HG02938 (cell line): ENCODE measurements at regions not wholly inside any gene's neighbourhood (a gene's known extent, or its start where the extent isn't known, plus 50 kb on each side); places are given as distances from the start of the nearest gene placed in this dataset.

ENCODE experiments used
- ATAC-seq: cut with Tn5 transposase; IDR thresholded peaks from one replicate; pipeline ENCODE4 v1.9.1; 2021; ENCODE audit warnings: mild to moderate bottlenecking, moderate library complexity; ENCODE audit not compliant: unreplicated experiment

DNA sequence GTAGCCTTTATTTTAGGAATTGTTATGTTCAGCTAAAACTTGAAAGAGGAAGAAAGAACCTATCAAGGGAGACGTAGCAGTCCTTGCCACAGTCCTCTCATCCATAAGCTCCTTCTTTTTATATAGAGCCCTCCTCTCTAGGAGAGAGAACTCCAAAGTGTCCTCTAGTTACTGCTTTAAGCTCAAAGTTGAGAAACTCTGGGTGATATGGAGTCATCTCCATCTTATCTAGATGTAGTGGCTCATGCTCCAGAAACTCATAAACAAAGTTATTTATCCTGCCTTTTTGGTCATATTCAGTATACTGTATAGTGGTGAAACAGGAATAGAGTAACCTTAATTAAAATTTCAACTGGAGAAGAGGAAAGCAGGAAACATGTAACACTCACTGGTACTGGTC lies 90.4 kb upstream of the ATF7IP start:
- ATAC-seq = no peak

DNA sequence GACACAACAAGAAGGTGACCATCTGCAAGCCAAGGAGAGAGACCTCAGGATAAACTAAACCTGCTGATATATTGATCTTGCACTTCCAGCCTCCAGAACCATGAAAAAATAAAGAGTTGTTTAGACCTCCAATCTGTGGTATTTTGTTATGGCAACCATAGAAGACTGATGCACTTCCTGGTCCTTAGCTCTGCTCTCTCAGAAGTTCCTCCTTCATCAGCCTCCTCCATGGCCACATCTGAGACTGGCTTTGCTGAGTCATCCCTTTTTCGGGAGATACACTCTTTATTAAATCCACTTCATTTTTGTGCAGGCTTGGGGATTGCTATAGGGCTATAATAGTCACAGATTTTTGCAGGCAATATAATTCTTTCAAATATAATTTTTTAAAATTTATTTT lies 89.6 kb upstream of the ATF7IP start:
- no peak for ATAC-seq

DNA sequence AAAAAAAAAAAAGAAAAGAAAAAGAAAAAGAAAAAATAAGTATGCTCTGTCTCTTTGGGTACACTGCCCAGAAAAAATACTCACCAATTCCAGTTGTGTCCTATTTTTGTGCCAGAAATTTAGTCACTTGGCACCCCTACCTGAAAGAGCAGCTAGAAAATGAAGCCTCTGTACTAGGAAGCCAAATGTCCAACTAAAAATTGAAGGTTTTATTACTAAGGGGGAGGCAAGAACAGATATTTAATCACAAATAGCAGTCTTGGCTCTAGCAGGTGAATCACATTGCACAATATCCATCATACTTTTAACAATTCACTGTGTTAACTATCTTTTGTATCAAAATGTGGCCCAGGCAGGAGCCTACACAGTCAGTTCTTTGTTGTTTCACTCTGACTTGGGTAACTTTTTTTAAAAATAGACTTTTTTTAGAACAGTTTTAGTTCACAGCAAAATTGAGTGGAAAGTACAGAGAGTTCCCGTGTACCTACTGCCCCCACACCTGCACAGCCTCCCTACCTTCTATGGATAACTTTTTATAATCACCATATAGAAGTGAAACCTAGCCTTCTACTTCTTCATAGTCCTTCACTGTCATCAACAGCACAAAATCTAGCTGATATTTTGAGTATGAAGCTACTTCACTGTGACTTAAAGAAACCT lies 87.1 kb upstream of the ATF7IP start:
- no peak for ATAC-seq

DNA sequence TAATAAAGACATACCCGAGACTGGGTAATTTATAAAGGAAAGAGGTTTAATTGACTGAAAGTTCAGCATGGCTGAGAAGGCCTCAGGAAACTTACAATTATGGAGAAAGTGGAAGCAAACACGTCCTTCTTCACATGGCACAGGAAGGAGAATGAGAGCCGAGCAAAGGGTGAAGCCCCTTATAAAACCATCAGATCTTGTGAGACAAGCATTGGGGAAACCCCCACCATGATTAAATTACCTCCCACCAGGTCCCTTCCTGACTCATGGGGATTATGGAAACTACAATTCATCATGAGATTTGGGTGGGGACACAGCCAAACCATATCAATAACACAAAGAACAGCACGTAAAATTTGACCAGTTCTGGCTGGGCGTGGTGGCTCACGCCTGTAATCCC lies 85.6 kb upstream of the ATF7IP start:
- ATAC-seq = no peak

DNA sequence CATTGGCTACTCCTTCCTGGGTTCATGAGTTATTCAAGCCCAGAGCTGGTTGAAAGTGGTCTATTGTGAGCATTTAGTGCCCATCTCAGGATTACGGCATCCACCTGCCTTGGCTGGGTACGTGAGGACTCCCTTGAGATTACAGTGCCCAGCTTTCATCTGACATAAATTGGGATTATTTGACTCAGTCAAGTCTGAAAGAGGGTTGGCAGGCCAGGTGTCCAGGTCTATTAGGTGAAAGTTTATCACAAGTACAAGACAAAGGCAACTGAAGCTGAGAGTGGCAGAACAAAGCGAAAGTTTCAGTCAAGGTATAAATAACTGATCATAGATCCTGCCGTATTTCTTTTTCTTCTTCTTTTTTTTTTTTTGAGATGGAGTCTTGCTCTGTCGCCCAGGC lies 84.6 kb upstream of the ATF7IP start:
- no peak for ATAC-seq

DNA sequence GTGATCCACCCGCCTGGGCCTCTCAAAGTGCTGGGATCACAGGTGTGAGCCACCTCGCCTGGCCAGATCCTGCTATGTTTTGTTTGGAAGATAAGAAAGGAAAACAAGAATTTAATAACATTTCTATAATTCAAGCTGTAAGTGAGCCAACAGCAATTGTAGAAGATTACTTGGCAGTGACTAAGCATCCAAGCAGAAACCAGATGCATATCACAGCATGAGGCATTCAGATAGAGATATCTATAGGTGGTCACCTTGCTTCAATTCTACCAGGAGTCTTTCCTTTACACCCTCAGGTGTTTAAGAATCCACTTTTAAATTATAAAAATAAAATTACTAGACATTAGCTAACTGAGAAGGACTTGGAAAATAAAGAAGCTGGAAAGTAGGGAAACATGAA lies 83.9 kb upstream of the ATF7IP start:
- ATAC-seq = no peak

DNA sequence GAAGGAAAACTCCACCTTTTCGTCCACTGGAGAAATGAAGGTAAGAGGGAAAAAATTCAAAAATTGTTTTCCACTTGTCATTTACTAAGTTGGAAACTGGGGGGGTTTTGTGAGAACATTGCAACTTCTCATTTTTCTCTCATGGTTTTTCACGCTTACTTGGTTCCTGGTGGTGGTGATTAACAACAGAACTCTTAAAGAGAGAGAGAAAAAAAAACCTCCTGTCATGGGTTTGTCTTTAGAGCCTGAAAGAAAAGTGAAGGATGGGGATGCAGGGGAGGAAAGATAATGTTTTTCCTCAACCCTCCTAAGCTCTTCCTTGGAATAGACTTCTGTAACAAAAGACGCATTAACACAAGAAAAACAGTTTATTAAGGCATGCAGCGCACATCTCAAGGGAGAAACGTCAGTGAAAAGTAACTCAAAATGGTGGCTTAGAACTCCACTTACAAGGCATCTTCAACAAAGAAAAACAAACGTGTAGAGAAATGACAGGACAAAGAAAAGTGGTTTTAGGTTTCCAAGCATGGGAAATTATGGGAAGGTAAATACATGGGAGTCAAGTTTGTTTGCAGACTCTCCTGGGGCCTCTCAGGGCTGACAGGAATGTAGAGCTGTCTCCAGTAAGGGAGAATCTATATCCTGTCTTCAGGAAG lies 81.9 kb upstream of the ATF7IP start:
- peak; percentile 14 for ATAC-seq

DNA sequence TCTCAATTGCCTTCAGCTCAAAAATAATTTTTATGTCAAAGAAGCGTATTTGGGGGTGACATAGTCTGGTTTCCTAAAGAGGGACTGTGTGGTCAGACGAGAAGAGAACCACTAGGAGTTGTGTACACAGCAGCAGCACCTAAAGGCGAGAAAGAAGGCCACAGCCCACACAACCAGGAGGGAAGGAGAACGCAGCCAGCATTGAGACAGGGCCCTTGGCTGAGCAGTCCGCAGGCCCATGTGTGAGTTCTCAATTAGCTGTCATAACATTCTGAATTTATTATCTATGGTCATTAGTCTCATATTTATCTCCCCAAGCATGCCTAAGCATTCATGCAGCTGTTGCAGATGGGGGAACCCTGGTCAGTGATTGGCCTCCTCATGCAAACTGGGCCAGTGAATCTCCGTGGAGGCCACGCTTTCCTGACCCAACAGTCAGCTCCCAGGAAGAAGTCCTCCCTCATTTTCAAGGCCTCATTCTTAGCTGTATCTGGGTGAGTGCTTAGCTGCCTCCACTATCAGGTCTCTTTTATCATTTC lies 81.2 kb upstream of the ATF7IP start:
- ATAC-seq = peak; percentile 55

DNA sequence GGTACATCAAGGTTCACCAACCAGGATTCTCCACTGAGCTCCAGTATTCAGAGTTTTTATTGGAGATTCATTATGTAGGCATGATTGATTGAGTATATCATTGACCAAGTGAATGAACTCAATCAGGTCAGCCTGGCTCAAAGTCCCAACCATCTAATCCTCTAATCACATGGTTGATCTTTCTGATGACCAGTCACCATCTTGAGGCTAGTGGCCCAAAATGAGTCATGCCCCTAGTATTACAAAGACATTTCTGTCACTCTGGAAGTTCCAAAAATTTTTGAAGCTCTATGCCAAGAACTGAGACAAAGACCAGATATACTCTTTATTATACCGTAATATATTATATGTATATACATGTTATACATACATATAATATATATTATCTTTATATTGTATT lies 75.9 kb upstream of the ATF7IP start:
- no peak for ATAC-seq

DNA sequence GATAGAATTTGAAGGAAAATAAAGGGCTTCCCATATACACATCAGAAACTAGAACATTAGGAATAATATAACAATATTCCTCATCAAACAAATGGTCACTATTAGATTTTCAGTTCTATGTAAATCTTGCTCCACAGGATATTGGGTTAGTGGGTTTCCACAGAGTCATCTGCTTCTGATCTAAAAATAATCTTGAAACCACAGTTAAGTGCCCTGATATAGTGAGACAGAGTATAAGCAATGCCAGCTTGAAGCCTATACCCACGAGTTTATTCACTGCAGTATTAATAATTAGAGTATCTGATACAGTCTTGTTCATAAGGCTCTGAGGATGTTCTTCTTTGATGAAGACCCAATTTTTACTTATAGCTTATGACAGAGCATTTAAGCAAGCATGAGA lies 74.5 kb upstream of the ATF7IP start:
- no peak for ATAC-seq

DNA sequence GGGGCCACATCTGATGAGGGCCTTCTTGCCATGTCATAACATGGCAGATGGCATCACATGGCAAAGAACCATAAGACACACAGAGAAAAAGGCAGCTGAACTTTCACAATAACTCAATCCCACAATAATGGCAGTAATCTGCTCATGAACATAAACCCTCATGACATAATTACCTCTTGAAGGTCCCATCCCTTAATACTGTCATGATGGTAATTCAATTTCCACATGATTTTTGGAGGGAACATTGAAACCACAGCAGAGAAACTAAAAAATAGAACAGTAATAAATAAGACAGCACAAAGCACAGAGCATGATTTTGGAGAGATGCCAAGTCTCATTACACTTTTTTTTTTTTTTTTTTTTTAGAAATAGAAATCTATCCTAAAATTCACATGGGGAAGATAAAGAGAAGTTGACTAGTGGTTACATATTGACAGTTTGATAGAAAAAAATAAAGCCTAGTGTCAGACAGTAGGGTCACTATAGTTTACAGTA lies 61.8 kb upstream of the ATF7IP start:
- no peak for ATAC-seq

DNA sequence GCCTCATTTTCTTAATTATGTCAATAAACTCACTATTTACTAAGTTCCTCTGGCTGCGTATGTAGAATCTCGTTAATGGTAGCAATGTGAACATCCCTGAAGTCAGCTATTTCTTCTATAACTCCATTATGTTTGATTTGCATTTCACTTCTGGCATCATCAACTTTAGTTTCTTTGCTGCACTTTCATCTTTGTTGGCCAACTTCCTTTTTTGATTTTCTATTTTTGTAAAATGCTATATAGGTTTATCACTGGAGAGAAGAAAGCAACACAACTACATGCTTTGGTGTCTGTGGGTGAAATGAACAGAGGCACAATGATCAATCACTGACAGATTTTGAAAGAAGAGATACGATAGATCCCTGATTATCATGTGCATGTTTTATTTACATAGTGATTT lies 58.5 kb upstream of the ATF7IP start:
- no peak for ATAC-seq

DNA sequence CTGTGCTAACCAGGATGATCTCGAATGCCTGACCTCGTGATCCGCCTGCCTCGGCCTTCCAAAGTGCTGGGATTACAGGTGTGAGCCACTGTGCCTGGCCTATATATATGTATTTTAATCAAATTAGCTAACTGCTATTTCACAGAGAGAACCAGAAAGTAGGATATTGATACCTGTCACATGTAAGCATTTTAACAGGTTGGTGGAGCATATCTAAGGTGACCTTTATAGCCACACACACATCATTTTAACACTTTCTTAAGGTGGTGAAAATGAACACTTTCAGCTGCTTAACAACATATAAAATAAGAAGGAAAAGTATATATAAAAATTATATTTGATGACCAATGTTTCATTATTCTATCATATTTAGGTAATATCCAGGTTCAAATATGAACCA lies 57.0 kb upstream of the ATF7IP start:
- ATAC-seq = no peak

DNA sequence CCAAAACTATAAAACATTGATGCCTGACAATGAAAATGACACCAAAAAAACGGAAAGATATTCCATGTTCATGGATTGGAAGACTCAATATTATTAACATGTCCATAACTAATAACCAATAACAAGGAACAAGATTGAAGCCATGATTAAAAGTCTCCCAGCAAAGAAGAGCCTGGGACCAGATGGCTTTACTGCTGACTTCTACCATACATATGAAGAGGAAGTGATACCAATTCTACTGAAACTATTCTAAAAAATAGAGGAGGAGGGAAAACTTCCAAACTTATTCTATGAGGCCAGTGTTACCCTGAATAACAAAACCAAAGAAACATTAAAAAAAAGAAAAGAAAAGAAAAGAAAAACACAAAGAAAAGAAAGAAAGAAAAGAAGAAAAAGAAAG lies 54.6 kb upstream of the ATF7IP start:
- no peak for ATAC-seq

DNA sequence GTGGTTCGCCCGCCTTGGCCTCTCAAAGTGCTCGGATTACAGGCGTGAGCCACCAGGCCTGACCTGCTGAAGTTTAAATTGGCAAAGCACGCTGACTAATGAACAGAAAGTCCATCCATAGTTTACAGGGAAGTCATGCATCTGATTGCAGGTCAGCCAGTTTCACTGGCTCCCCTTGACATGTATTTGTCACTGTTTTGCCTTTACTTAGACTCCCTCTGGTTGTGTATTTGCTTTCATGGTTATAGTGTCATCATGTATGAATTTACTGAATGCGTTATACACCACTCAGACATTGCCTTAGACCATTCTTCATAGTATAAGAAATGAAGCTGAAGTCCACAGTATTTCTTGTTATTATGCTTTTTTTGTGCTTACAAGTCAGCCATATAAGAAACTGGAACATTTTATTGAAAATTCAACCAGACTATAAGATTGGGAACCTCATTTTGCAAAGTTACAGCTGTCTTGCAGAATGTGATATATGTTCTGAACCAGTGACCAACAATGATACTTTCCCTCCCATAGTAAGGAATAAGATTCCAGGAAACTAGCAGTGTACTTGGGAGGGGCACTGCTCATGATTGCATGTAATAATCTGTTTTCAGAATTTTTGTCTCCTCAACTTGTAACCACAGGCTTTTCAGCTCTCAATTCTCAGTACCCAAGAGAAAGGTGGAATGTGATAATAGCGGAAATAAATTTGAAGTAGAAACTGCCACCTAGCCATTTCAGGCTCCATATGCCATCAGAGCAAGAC lies 51.9 kb upstream of the ATF7IP start:
- no peak for ATAC-seq

DNA sequence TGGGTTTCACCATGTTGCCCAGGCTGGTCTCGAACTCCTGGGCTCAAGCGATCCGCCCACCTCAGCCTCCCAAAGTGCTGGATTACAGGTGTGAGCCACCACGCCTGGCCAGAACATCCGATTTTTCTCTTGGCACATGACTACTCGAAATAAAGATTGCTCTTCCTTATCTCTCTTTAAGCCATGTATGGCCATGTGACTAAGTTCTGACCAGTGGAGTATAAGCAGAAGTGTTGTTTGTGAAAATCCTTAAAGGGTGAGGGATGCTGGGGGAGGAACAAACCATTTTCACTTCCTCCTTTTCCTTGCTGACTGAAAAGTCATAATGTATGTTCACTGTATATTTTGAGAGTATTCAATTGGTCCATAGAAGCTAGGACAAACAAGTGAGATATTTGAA lies 50.7 kb upstream of the ATF7IP start:
- ATAC-seq = peak; percentile 54

DNA sequence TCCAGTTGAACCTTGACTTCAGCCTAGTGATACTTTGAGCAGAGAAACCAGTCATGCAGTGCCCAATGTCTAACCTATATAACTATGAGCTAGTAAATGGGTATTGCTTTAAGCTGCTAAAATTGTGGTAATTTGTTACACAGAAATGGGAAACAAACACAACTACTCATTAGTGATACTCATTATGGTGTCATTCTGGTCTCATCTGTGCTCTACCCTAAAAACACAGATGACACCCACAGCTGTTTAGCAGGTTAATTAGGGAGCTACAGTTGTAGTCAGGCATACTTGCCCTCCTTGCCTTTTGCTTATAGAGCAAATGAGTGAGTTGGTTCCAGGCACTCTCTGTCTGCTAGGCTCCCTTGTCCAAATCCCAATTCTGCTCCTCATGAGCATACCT lies 50.0 kb upstream of the ATF7IP start:
- no peak for ATAC-seq
